Mesenchymal stem cell (in vitro differentiated cells and primary cell): ENCODE measurements at regions not wholly inside any gene's neighbourhood (a gene's known extent, or its start where the extent isn't known, plus 50 kb on each side); places are given as distances from the start of the nearest gene placed in this dataset.

ENCODE experiments used
- DNase-seq: peaks from one replicate; pipeline ENCODE4 v3.0.0-alpha.2; 2013
- H2AFZ ChIP-seq: one replicate; pipeline ENCODE4 v1.6.1; 2013; ENCODE audit warnings: low read depth, mild to moderate bottlenecking, control low read depth, inconsistent platforms, low read length, moderate library complexity
- H2AK5ac ChIP-seq: 2 replicates; pipeline ENCODE4 v1.6.1; 2013; ENCODE audit warnings: low read length, moderate library complexity, mild to moderate bottlenecking, inconsistent platforms; ENCODE audit not compliant: severe bottlenecking
- H2BK120ac ChIP-seq: one replicate; pipeline ENCODE4 v1.6.1; 2013; ENCODE audit warnings: low read depth, mild to moderate bottlenecking, inconsistent platforms, low read length, moderate library complexity
- H2BK12ac ChIP-seq, 2 experiments: one replicate each; pipeline ENCODE4 v1.6.1; 2013; ENCODE audit warnings: inconsistent platforms in 2 of 2, low read length in 2 of 2, mild to moderate bottlenecking in 2 of 2, moderate library complexity in 2 of 2, control low read depth in 1 of 2
- H2BK15ac ChIP-seq: one replicate; pipeline ENCODE4 v1.6.1; 2013; ENCODE audit warnings: mild to moderate bottlenecking, low read depth, inconsistent platforms; ENCODE audit not compliant: poor library complexity, severe bottlenecking
- H2BK5ac ChIP-seq: 2 replicates; pipeline ENCODE4 v1.6.1; 2013; ENCODE audit warnings: low read depth, mild to moderate bottlenecking, low read length, control low read depth, inconsistent platforms; ENCODE audit not compliant: poor library complexity, severe bottlenecking
- H3K14ac ChIP-seq, 2 experiments: one replicate each; pipeline ENCODE4 v1.6.1; 2013; ENCODE audit warnings: inconsistent platforms in 2 of 2, low read length in 2 of 2, control low read depth in 1 of 2, mild to moderate bottlenecking in 1 of 2, moderate library complexity in 1 of 2
- H3K18ac ChIP-seq, 2 experiments: one replicate each; pipeline ENCODE4 v1.6.1; 2013; ENCODE audit warnings: inconsistent platforms in 2 of 2, low read length in 2 of 2, control low read depth in 1 of 2, low read depth in 1 of 2, mild to moderate bottlenecking in 1 of 2
- H3K23ac ChIP-seq, 2 experiments: one replicate each; pipeline ENCODE4 v1.6.1; 2013; ENCODE audit warnings: inconsistent platforms in 2 of 2, low read length in 2 of 2, mild to moderate bottlenecking in 2 of 2, moderate library complexity in 2 of 2, control low read depth in 1 of 2
- H3K27ac ChIP-seq: 2 replicates; pipeline ENCODE4 v1.5.1; 2013; ENCODE audit warnings: mild to moderate bottlenecking, moderate library complexity, low read length, control low read depth, inconsistent platforms; ENCODE audit not compliant: poor library complexity, severe bottlenecking
- H3K27me3 ChIP-seq, 2 experiments: 2 replicates each; pipeline versions ENCODE4 v1.6.1 to v1.7.0; 2013; ENCODE audit warnings: low read length in 2 of 2, mild to moderate bottlenecking in 2 of 2, moderate library complexity in 2 of 2, control low read depth in 1 of 2, inconsistent platforms in 1 of 2; ENCODE audit not compliant: control insufficient read depth in 1 of 2, insufficient read depth in 1 of 2
- H3K36me3 ChIP-seq, 2 experiments: 2 replicates each; pipeline versions ENCODE4 v1.6.1 to v1.7.0; 2013; ENCODE audit warnings: low read length in 2 of 2, control low read depth in 1 of 2, inconsistent platforms in 1 of 2, low read depth in 1 of 2, mild to moderate bottlenecking in 1 of 2; ENCODE audit not compliant: insufficient read depth in 2 of 2, control insufficient read depth in 1 of 2
- H3K4ac ChIP-seq, 2 experiments: one replicate each; pipeline ENCODE4 v1.6.1; 2013; ENCODE audit warnings: inconsistent platforms in 2 of 2, low read length in 2 of 2, mild to moderate bottlenecking in 2 of 2, moderate library complexity in 2 of 2, control low read depth in 1 of 2, low read depth in 1 of 2
- H3K4me1 ChIP-seq: 2 replicates; pipeline ENCODE4 v1.6.1; 2013; ENCODE audit warnings: low read depth, low read length, control low read depth; ENCODE audit not compliant: control insufficient read depth, insufficient read depth
- H3K4me2 ChIP-seq: 2 replicates; pipeline ENCODE4 v1.6.1; 2013; ENCODE audit warnings: low read length, mild to moderate bottlenecking, inconsistent platforms; ENCODE audit not compliant: poor library complexity, severe bottlenecking
- H3K4me3 ChIP-seq, 2 experiments: 2 replicates each; pipeline versions ENCODE4 v1.5.1 to v1.7.0; 2013; ENCODE audit warnings: low read length in 2 of 2, mild to moderate bottlenecking in 2 of 2, control low read depth in 1 of 2, low read depth in 1 of 2; ENCODE audit not compliant: insufficient read depth in 1 of 2
- H3K79me1 ChIP-seq: replicated peaks from 2 replicates; pipeline ENCODE4 v1.6.1; 2013; ENCODE audit warnings: mild to moderate bottlenecking, control low read depth, low read length, inconsistent platforms; ENCODE audit not compliant: poor library complexity, severe bottlenecking
- H3K9ac ChIP-seq: 2 replicates; pipeline ENCODE4 v1.7.0; 2013; ENCODE audit warnings: mild to moderate bottlenecking, low read length, moderate library complexity
- H3K9me3 ChIP-seq: 2 replicates; pipeline ENCODE4 v1.7.0; 2013; ENCODE audit warnings: mild to moderate bottlenecking, low read length; ENCODE audit not compliant: control insufficient read depth
- H4K8ac ChIP-seq: one replicate; pipeline ENCODE4 v1.6.1; 2013; ENCODE audit warnings: inconsistent platforms, mild to moderate bottlenecking, low read length, moderate library complexity
- H4K91ac ChIP-seq: one replicate; pipeline ENCODE4 v1.6.1; 2013; ENCODE audit warnings: mild to moderate bottlenecking, low read length, inconsistent platforms
- whole genome bisulfite sequencing: methylation state at CpG from one replicate; pipeline ENCODE4 v1.1.7; 2013; ENCODE audit warnings: mixed read lengths; 5-methylcytosine and 5-hydroxymethylcytosine counted together

DNA sequence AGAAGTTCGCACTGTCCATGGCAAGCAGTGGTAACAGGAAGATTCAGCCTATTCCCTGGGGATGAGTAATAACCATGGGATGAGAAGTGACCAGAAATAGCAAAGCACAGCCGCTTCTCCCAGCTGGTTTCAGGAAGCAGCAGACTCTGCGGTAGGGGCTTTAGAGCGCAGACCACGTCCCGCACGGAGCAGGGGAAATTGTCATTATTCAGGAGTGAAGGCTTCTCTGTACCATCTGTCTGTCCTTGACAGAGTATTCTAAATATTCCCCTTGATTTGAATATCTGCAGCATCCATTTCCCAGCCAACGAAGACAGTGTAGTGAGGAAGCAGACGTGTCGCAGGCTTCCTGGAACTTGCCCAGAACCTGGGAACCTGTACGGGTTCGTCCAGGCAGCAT, 159.6 kb downstream of the NXNL2 start:
- no peak overlapping the region for H3K23ac ChIP-seq
- peak; percentile 90 for DNase-seq
- H3K27me3 ChIP-seq = no peaks in the 10 kb centered on the region
- no peaks in the 10 kb centered on the region for H3K79me1 ChIP-seq
- H2BK5ac ChIP-seq = no peak overlapping the region
- peak overlapping the region; percentile 85 to 98 for H2BK12ac ChIP-seq
- peak overlapping the region; percentile 2 for H3K4me2 ChIP-seq
- H2BK15ac ChIP-seq = no peak overlapping the region
- 50% methylated on average over 11 of the region's 12 CpGs for WGBS
- H3K18ac ChIP-seq = peak overlapping the region; percentile 58 to 82
- peak overlapping the region; percentile 70 for H4K91ac ChIP-seq
- peaks cover 15% of the 10 kb centered on the region for H3K9me3 ChIP-seq
- no peak overlapping the region for H2AFZ ChIP-seq
- peak overlapping the region; percentile 52 for H4K8ac ChIP-seq
- H3K9ac ChIP-seq = no peak overlapping the region
- H3K14ac ChIP-seq = no peak overlapping the region
- peaks cover 7% of the 10 kb centered on the region for H3K4me1 ChIP-seq
- H3K4ac ChIP-seq = peak overlapping the region; percentile 65 to 70
- H2BK120ac ChIP-seq = no peak overlapping the region
- no peak overlapping the region for H3K27ac ChIP-seq
- no peaks in the 10 kb centered on the region for H3K36me3 ChIP-seq
- H3K4me3 ChIP-seq = no peak overlapping the region
- no peak overlapping the region for H2AK5ac ChIP-seq

- H3K18ac ChIP-seq = peak overlapping the region; percentile 18 to 23
- H3K27me3 ChIP-seq = no peaks in the 10 kb centered on the region
- no peak overlapping the region for H4K8ac ChIP-seq
- peaks cover 7% of the 10 kb centered on the region for H3K4me1 ChIP-seq
- H2BK15ac ChIP-seq = no peak overlapping the region
- no peak overlapping the region for H3K14ac ChIP-seq
- H2BK120ac ChIP-seq = no peak overlapping the region
- no peak overlapping the region for H2BK5ac ChIP-seq
- H3K79me1 ChIP-seq = no peaks in the 10 kb centered on the region
- H3K4ac ChIP-seq = no peak overlapping the region
- 93% methylated on average over 8 of the region's 9 CpGs for WGBS
- H3K4me3 ChIP-seq = no peak overlapping the region
- peaks cover 19% of the 10 kb centered on the region for H3K9me3 ChIP-seq
- no peak overlapping the region for H2AFZ ChIP-seq
- no peak for DNase-seq
- H3K9ac ChIP-seq = no peak overlapping the region
- no peak overlapping the region for H3K27ac ChIP-seq
- H2AK5ac ChIP-seq = no peak overlapping the region
- H3K4me2 ChIP-seq = no peak overlapping the region
- peak overlapping the region; percentile 70 for H4K91ac ChIP-seq
- no peak overlapping the region for H3K23ac ChIP-seq
- H2BK12ac ChIP-seq = peak overlapping the region; percentile 67 to 95
- no peaks in the 10 kb centered on the region for H3K36me3 ChIP-seq
These were observed 161.5 kb downstream of the NXNL2 start for GRCh38 chr9:88696501-88696900.

DNA sequence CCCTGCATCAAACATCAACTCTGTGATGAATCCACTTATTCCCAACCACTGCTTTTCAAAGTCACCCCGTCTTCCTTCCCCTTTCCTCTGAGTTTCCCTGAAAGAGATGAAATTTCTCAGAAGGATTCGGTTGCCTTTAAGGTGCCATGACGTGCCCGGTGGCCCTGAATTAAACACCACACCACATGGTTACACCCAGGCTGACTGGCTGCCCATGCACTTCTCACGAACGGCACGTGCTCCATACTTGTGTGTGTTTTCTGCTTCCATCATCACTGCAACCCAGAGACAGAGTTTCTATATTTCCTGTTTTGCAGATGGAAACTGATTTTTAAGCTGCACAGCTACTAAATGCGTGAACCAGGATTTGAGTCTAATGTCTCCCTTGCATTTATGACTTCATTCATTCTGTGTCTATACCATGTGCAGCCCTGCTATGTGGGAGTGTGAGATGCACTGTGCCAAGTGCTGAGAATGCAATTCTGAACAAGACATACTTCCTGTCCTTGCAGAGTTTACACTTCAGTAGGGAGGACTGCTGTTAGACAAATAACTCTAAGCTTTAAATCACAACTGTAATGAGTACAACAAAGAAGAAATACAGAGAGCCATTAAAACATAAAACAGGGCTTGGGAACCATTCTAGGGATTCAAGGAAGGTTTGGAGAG, 162.9 kb downstream of the NXNL2 start:
- Histone ChIP-seq H3K4me2 (no peak overlapping the region), H3K4me3 (no peak overlapping the region), H2AK5ac (no peak overlapping the region), H3K4me1 (peaks cover 7% of the 10 kb centered on the region), H3K18ac (peak overlapping the region; percentile 1 to 86), H4K91ac (peak overlapping the region; percentile 61), H3K23ac (no peak overlapping the region), H3K27me3 (no peaks in the 10 kb centered on the region), H2BK5ac (no peak overlapping the region), H3K9ac (no peak overlapping the region), H3K27ac (no peak overlapping the region), H3K14ac (no peak overlapping the region), H3K9me3 (peaks cover 16% of the 10 kb centered on the region), H2BK120ac (peak overlapping the region; percentile 39), H4K8ac (no peak overlapping the region), H3K4ac (peak overlapping the region in 1 of 2 experiments; percentile 29), H3K79me1 (no peaks in the 10 kb centered on the region), H3K36me3 (no peaks in the 10 kb centered on the region), H2BK15ac (no peak overlapping the region), H2BK12ac (peak overlapping the region; percentile 49 to 83), H2AFZ (no peak overlapping the region)
- DNase-seq = peak; percentile 69
- 78% methylated on average over 7 of the region's 8 CpGs for WGBS

DNA sequence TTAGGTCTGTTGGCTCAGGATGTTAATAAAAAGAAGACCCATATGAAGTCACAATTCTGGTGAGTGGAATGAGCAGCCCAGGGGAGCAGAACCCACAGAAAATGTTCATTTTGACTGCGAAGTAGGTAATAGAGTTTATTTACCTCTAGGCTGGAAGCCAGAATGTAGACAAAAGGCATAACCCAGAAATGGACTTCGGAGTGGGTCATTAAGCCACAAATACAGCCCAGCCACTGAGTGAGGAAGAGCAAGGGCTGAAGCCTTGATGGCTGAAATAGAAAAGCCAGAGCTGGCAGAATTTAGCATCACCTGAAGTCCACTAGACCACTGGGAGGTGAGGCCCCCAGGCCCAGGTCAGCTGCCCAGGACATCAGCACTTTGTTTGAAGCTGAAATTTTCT, 168.0 kb downstream of the NXNL2 start:
- Histone ChIP-seq H3K9me3 (peaks cover 5% of the 10 kb centered on the region), H2BK120ac (no peak overlapping the region)
- 91% methylated on average over 2 of the region's 2 CpGs for WGBS

More for the DNA sequence above, 168.0 kb downstream of the NXNL2 start:
- no peaks in the 10 kb centered on the region for H3K36me3 ChIP-seq
- H2BK15ac ChIP-seq = no peak overlapping the region
- H3K4me2 ChIP-seq = no peak overlapping the region
- H3K27me3 ChIP-seq = no peaks in the 10 kb centered on the region
- H3K4me1 ChIP-seq = peaks cover 8% of the 10 kb centered on the region
- H3K14ac ChIP-seq = no peak overlapping the region
- no peak overlapping the region for H3K23ac ChIP-seq
- H2AFZ ChIP-seq = no peak overlapping the region
- no peak overlapping the region for H3K9ac ChIP-seq
- no peak overlapping the region for H4K8ac ChIP-seq
- H3K79me1 ChIP-seq = no peaks in the 10 kb centered on the region
- no peak overlapping the region for H3K18ac ChIP-seq
- no peak overlapping the region for H2BK5ac ChIP-seq
- no peak overlapping the region for H3K27ac ChIP-seq
- H2AK5ac ChIP-seq = no peak overlapping the region
- DNase-seq = no peak
- no peak overlapping the region for H2BK12ac ChIP-seq
- H3K4ac ChIP-seq = no peak overlapping the region
- no peak overlapping the region for H3K4me3 ChIP-seq
- H4K91ac ChIP-seq = no peak overlapping the region
